Peyer's patch (tissue), 4 donors: ENCODE measurements at regions not wholly inside any gene's neighbourhood (a gene's known extent, or its start where the extent isn't known, plus 50 kb on each side); places are given as distances from the start of the nearest gene placed in this dataset.
A peak's percentile ranks its signal among the peaks of the same experiment; 100 is the strongest.
"Not testable (repeated sequence)": the region's sequence is repeated elsewhere in the genome, so short reads cannot be mapped to it uniquely, and the experiment has no call there.

ENCODE experiments used
- DNase-seq, 3 donors: peaks; one replicate each; pipeline ENCODE4 v3.0.0-alpha.2; 2017 to 2019
- H3K27ac ChIP-seq, 4 donors: fragments of 200-600 bp; sonication (generic); one replicate each; pipeline ENCODE4 v1.5.1; 2016 to 2019
- H3K27me3 ChIP-seq, 2 donors: fragments of 200-600 bp; sonication (generic); one replicate each; pipeline ENCODE4 v1.5.1; 2019
- H3K36me3 ChIP-seq, 3 donors: fragments of 200-600 bp; sonication (generic); one replicate each; pipeline ENCODE4 v1.5.1; 2016 to 2019
- H3K4me1 ChIP-seq, 4 donors: fragments of 200-600 bp; sonication (generic); one replicate each; pipeline ENCODE4 v1.5.1; 2016 to 2019
- H3K4me3 ChIP-seq, 4 donors: fragments of 200-600 bp; sonication (generic); 1 replicate in 3 of 4; 2 replicates in 1 of 4; pipeline ENCODE4 v1.5.1; 2016 to 2019; ENCODE audit warnings: mild to moderate bottlenecking in 1 of 4
- H3K9me3 ChIP-seq, 4 donors: fragments of 200-600 bp; sonication (generic); one replicate each; pipeline ENCODE4 v1.5.1; 2016 to 2019; ENCODE audit warnings: mild to moderate bottlenecking in 1 of 4
- POLR2A ChIP-seq, 2 donors: fragments of 450-650 bp; IDR thresholded peaks; one replicate each; pipeline ENCODE4 v1.5.1; 2017; ENCODE audit warnings: antibody characterized with exemption in 2 of 2, mild to moderate bottlenecking in 2 of 2, moderate library complexity in 2 of 2
- TF ChIP-seq, protein P1 (sequence below), 6 experiments: fragments of 450-650 bp in 4 of 6; fragments of 200-600 bp in 2 of 6; sonication (generic) in 1 of 6; IDR thresholded peaks; one replicate each; pipeline ENCODE4 v1.5.1; 2017 to 2019; ENCODE audit warnings: antibody characterized with exemption in 6 of 6, mild to moderate bottlenecking in 3 of 6, moderate library complexity in 1 of 6

DNA sequence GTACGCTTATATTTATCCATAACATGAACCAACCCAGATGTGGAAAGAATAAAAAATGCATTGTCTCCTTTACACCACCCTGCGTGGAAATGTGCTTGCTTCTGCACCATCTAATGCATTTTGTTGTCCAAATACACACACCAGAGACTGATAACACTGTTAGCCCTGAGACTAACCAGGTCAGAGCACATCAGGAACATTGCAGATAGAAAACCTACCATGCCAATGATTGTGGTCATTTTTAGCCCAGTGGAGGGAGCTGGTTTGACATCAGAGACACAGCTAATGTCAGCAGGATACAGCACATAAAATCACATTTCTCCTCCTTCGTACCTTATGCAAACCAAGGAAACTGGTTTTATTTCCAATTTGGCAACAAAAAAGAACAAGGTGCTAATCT lies 528.7 kb downstream of the DOK5 start:
- H3K9me3 ChIP-seq: no peaks in the 10 kb centered on the region
- H3K36me3 ChIP-seq: no peaks in the 10 kb centered on the region
- H3K27ac ChIP-seq: no peak overlapping the region
- no peak for TF ChIP-seq POLR2A (IDR thresholded peaks at IDR 0.05)
- TF ChIP-seq, protein P1, sequence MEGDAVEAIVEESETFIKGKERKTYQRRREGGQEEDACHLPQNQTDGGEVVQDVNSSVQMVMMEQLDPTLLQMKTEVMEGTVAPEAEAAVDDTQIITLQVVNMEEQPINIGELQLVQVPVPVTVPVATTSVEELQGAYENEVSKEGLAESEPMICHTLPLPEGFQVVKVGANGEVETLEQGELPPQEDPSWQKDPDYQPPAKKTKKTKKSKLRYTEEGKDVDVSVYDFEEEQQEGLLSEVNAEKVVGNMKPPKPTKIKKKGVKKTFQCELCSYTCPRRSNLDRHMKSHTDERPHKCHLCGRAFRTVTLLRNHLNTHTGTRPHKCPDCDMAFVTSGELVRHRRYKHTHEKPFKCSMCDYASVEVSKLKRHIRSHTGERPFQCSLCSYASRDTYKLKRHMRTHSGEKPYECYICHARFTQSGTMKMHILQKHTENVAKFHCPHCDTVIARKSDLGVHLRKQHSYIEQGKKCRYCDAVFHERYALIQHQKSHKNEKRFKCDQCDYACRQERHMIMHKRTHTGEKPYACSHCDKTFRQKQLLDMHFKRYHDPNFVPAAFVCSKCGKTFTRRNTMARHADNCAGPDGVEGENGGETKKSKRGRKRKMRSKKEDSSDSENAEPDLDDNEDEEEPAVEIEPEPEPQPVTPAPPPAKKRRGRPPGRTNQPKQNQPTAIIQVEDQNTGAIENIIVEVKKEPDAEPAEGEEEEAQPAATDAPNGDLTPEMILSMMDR (IDR thresholded peaks at IDR 0.05): peak in 2 of 6 experiments; percentile 5 to 27
- DNase-seq: no peak
- no peaks in the 10 kb centered on the region for H3K27me3 ChIP-seq
- no peak overlapping the region for H3K4me3 ChIP-seq
- no peaks in the 10 kb centered on the region for H3K4me1 ChIP-seq

DNA sequence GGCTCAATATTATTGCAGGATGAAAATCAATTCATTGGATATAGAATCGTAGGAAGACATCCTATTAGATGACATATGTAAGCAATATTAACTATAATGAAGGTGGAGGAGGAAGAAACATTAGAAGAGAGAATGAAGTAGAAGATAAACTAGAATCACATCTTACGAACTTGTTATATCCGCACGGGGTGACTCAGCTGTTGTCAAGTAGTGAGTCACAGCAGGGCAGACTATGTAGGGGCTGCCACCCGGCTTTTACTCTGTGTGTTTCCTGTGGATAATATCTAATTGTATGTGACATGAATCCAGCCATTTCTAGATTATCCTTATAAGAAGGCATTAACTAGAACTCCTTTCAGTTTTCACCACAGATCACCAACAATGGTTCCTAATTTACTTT lies 520.2 kb downstream of the DOK5 start:
- no peak for TF ChIP-seq POLR2A (IDR thresholded peaks at IDR 0.05)
- TF ChIP-seq, protein P1 (IDR thresholded peaks at IDR 0.05): no peak
- no peaks in the 10 kb centered on the region for H3K27me3 ChIP-seq
- no peak for DNase-seq
- H3K27ac ChIP-seq: no peak overlapping the region
- no peaks in the 10 kb centered on the region for H3K36me3 ChIP-seq
- no peaks in the 10 kb centered on the region for H3K9me3 ChIP-seq
- H3K4me3 ChIP-seq: no peak overlapping the region
- no peaks in the 10 kb centered on the region for H3K4me1 ChIP-seq

DNA sequence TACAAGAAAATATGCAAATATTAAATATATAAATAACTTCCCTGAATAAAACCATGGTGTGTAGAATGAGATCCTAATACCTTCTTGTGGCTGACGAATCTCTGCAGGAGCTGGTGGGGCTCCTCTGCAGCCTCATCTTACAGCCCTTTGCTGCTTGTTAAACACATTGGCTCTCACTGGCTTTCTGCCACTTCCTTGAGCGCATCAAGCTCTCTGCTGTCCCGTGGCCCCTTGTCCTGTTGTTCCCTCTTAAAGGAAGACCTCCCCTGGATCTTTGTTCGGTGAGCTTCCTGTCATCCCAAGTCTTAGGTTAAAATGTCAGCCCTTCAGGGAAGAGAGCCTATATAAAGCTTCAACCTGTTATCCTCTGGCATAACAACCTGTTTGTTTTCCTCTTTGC lies 519.6 kb downstream of the DOK5 start:
- no peak overlapping the region for H3K4me3 ChIP-seq
- TF ChIP-seq, protein P1 (IDR thresholded peaks at IDR 0.05): no peak
- no peak for TF ChIP-seq POLR2A (IDR thresholded peaks at IDR 0.05)
- no peak overlapping the region for H3K27ac ChIP-seq
- H3K36me3 ChIP-seq: no peaks in the 10 kb centered on the region
- H3K27me3 ChIP-seq: no peaks in the 10 kb centered on the region
- DNase-seq: no peak
- no peaks in the 10 kb centered on the region for H3K9me3 ChIP-seq
- H3K4me1 ChIP-seq: no peaks in the 10 kb centered on the region

DNA sequence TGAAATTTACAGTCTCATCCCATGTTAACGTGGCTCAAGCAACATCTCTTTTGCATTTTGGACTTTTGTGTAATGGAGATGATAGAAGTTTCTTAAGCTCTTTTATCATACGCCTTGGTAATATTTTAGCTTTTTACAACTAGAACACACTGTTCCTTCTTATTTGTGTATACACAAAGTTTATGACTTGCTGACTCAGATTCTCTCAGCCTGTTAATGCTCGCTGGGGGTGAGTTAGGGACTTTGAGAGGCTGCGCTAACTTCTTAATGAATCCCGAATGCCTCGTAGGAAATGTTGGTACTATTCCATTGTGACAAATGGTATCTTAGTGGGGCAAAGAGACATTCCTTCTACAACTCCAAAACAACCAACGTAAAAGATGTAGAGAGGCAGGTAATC lies 509.7 kb downstream of the DOK5 start:
- TF ChIP-seq POLR2A (IDR thresholded peaks at IDR 0.05): no peak
- TF ChIP-seq, protein P1 (IDR thresholded peaks at IDR 0.05): no peak

DNA sequence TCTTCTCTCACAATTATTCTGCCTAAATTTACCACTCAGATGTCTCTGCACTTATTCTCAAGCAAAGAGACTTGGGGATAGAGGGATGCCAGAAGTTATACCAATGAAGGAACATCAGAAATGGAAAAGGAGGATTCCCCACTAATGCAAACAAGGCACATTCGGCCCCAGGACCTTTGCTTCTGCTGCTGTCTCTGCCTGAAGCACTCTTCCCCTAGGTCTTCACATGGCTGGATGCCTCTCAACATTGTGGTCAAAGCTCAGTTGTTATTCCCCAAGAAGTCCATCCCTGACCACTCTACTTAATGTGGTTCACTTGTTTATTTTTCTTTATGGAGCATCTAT lies 508.7 kb downstream of the DOK5 start:
- H3K27me3 ChIP-seq: no peaks in the 10 kb centered on the region
- H3K36me3 ChIP-seq: no peaks in the 10 kb centered on the region
- DNase-seq: no peak
- no peaks in the 10 kb centered on the region for H3K9me3 ChIP-seq
- no peaks in the 10 kb centered on the region for H3K4me1 ChIP-seq
- no peak overlapping the region for H3K4me3 ChIP-seq
- no peak for TF ChIP-seq POLR2A (IDR thresholded peaks at IDR 0.05)
- TF ChIP-seq, protein P1 (IDR thresholded peaks at IDR 0.05): no peak
- H3K27ac ChIP-seq: no peak overlapping the region

More for the DNA sequence above, 509.7 kb downstream of the DOK5 start:
- Histone ChIP-seq H3K9me3 (no peaks in the 10 kb centered on the region), H3K27ac (no peak overlapping the region), H3K36me3 (no peaks in the 10 kb centered on the region), H3K4me3 (no peak overlapping the region), H3K4me1 (no peaks in the 10 kb centered on the region), H3K27me3 (no peaks in the 10 kb centered on the region)
- no peak for DNase-seq

DNA sequence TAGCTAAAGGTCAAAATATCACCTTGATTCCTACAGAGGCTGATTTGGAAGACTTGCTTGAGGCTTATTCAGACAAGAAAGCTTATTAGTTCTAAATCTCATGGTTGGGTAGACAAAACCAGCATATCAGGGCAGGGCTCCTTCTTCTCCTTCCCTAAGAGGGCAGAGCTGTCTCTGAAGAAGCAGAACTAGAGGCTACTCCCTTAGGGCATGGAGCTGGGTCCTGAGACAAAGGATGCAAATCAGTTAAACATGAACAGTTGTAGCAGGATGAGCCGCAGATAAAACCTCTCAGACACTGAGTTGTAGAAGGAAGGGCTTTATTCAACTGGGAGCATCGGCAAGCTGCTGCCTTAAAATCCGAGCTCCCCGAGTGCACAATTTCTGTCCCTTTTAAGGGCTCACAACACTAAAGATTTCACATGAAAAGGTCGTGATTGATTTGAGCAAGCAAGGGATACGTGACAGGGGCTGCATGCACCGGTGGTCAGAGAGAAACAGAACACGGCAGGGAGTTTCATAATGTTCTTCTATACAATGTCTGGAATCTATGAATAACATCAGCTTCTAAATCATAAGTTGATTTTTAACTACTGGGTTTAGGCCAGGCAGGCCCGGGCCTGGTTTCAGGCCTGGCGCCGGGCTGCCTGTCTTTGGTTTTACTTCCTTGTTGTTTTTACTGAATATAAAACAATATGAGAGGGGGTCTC lies 508.2 kb downstream of the DOK5 start:
- not testable (repeated sequence) for H3K4me1 ChIP-seq, H3K9me3 ChIP-seq, H3K36me3 ChIP-seq, H3K4me3 ChIP-seq, H3K27me3 ChIP-seq, DNase-seq, H3K27ac ChIP-seq
